ENCODE measurements at regions not wholly inside any gene's neighbourhood (a gene's known extent, or its start where the extent isn't known, plus 50 kb on each side); places are given as distances from the start of the nearest gene placed in this dataset.

- TF ChIP-seq, protein P1, sequence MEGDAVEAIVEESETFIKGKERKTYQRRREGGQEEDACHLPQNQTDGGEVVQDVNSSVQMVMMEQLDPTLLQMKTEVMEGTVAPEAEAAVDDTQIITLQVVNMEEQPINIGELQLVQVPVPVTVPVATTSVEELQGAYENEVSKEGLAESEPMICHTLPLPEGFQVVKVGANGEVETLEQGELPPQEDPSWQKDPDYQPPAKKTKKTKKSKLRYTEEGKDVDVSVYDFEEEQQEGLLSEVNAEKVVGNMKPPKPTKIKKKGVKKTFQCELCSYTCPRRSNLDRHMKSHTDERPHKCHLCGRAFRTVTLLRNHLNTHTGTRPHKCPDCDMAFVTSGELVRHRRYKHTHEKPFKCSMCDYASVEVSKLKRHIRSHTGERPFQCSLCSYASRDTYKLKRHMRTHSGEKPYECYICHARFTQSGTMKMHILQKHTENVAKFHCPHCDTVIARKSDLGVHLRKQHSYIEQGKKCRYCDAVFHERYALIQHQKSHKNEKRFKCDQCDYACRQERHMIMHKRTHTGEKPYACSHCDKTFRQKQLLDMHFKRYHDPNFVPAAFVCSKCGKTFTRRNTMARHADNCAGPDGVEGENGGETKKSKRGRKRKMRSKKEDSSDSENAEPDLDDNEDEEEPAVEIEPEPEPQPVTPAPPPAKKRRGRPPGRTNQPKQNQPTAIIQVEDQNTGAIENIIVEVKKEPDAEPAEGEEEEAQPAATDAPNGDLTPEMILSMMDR (IDR thresholded peaks at IDR 0.05; ENCODE audit: low read depth, low read length, poor library complexity, severe bottlenecking) = no peak
- no peak for TF ChIP-seq EZH2phosphoT487 (IDR thresholded peaks at IDR 0.05; ENCODE audit: borderline replicate concordance, low read length)
These were observed 57.5 kb upstream of the TRA2B start for GRCh38 chr3:185995352-185995751.

Measured in DOHH2 (cell line).